H9 (cell line): ENCODE measurements at regions not wholly inside any gene's neighbourhood (a gene's known extent, or its start where the extent isn't known, plus 50 kb on each side); places are given as distances from the start of the nearest gene placed in this dataset.

ENCODE experiments used
- DNase-seq: peaks from one replicate; pipeline ENCODE4 v3.0.0-alpha.2; 2017
- H2AFZ ChIP-seq: one replicate; pipeline ENCODE4 v1.6.1; 2013; ENCODE audit warnings: mild to moderate bottlenecking, low read length, control low read depth, moderate library complexity
- H2AK5ac ChIP-seq: 2 replicates; pipeline ENCODE4 v1.6.1; 2013; ENCODE audit warnings: low read length, control low read depth, mixed read lengths; ENCODE audit not compliant: insufficient read length
- H2BK120ac ChIP-seq: one replicate; pipeline ENCODE4 v1.6.1; 2013; ENCODE audit warnings: low read depth, mild to moderate bottlenecking, low read length, control low read depth, inconsistent platforms; ENCODE audit not compliant: poor library complexity, severe bottlenecking
- H2BK12ac ChIP-seq: 2 replicates; pipeline ENCODE4 v1.6.1; 2013; ENCODE audit warnings: low read length, control low read depth, mixed read lengths, low read depth; ENCODE audit not compliant: insufficient read length
- H2BK15ac ChIP-seq: 2 replicates; pipeline ENCODE4 v1.6.1; 2013; ENCODE audit warnings: low read depth, low read length, control low read depth
- H2BK20ac ChIP-seq: one replicate; pipeline ENCODE4 v1.6.1; 2013; ENCODE audit warnings: low read depth, mild to moderate bottlenecking, low read length, control low read depth, inconsistent platforms; ENCODE audit not compliant: poor library complexity, severe bottlenecking
- H2BK5ac ChIP-seq: 2 replicates; pipeline ENCODE4 v1.6.1; 2013; ENCODE audit warnings: low read length, control low read depth, mixed read lengths; ENCODE audit not compliant: insufficient read length
- H3K14ac ChIP-seq: 2 replicates; pipeline ENCODE4 v1.6.1; 2013; ENCODE audit warnings: low read length, control low read depth; ENCODE audit not compliant: insufficient read depth
- H3K18ac ChIP-seq: 2 replicates; pipeline ENCODE4 v1.6.1; 2013; ENCODE audit warnings: low read depth, mild to moderate bottlenecking, mixed read lengths, low read length, control low read depth; ENCODE audit not compliant: insufficient read length
- H3K23ac ChIP-seq: 2 replicates; pipeline ENCODE4 v1.6.1; 2013; ENCODE audit warnings: low read length, control low read depth, mixed read lengths, low read depth; ENCODE audit not compliant: insufficient read length
- H3K23me2 ChIP-seq: 2 replicates; pipeline ENCODE4 v1.6.1; 2013; ENCODE audit warnings: low read depth, mild to moderate bottlenecking, mixed read lengths, low read length, control low read depth; ENCODE audit not compliant: insufficient read length, poor library complexity, severe bottlenecking
- H3K27ac ChIP-seq: 2 replicates; pipeline ENCODE4 v1.5.1; 2013; ENCODE audit warnings: low read length, control low read depth, mixed read lengths, low read depth; ENCODE audit not compliant: insufficient read length
- H3K27me3 ChIP-seq: 2 replicates; pipeline ENCODE4 v1.6.1; 2013; ENCODE audit warnings: low read length, control low read depth, inconsistent platforms; ENCODE audit not compliant: insufficient read depth
- H3K4ac ChIP-seq: 2 replicates; pipeline ENCODE4 v1.6.1; 2013; ENCODE audit warnings: low read depth, mild to moderate bottlenecking, control low read depth, inconsistent platforms, low read length, moderate library complexity
- H3K4me1 ChIP-seq: 2 replicates; pipeline ENCODE4 v1.6.1; 2013; ENCODE audit warnings: low read length, control low read depth, inconsistent platforms; ENCODE audit not compliant: insufficient read depth
- H3K4me2 ChIP-seq: 2 replicates; pipeline ENCODE4 v1.6.1; 2013; ENCODE audit warnings: low read length, control low read depth, mixed read lengths; ENCODE audit not compliant: insufficient read length, insufficient read depth
- H3K56ac ChIP-seq: 2 replicates; pipeline ENCODE4 v1.6.1; 2013; ENCODE audit warnings: low read depth, mild to moderate bottlenecking, mixed read lengths, low read length, control low read depth; ENCODE audit not compliant: insufficient read length
- H3K79me1 ChIP-seq: 2 replicates; pipeline ENCODE4 v1.6.1; 2013; ENCODE audit warnings: low read depth, mild to moderate bottlenecking, moderate library complexity, low read length, control low read depth, inconsistent platforms; ENCODE audit not compliant: insufficient read depth, poor library complexity, severe bottlenecking
- H3K79me2 ChIP-seq: 2 replicates; pipeline ENCODE4 v1.6.1; 2013; ENCODE audit warnings: low read length, control low read depth, inconsistent platforms; ENCODE audit not compliant: insufficient read depth
- H3K9ac ChIP-seq: 2 replicates; pipeline ENCODE4 v1.6.1; 2013; ENCODE audit warnings: low read length, control low read depth, mixed read lengths; ENCODE audit not compliant: insufficient read length; ENCODE audit errors: extremely low read depth
- H3K9me3 ChIP-seq: one replicate; pipeline ENCODE4 v1.6.1; 2013; ENCODE audit warnings: low read depth, low read length, inconsistent platforms; ENCODE audit not compliant: control insufficient read depth
- H3T11ph ChIP-seq: one replicate; pipeline ENCODE4 v1.6.1; 2013; ENCODE audit warnings: mild to moderate bottlenecking, low read length, control low read depth, inconsistent platforms
- H4K20me1 ChIP-seq: one replicate; pipeline ENCODE4 v1.6.1; 2013; ENCODE audit not compliant: control insufficient read depth, insufficient read length, insufficient read depth
- H4K5ac ChIP-seq: 2 replicates; pipeline ENCODE4 v1.6.1; 2013; ENCODE audit warnings: low read depth, mild to moderate bottlenecking, mixed read lengths, low read length, control low read depth; ENCODE audit not compliant: insufficient read length
- H4K8ac ChIP-seq: replicated peaks from 2 replicates; pipeline ENCODE4 v1.6.1; 2013; ENCODE audit warnings: low read length, control low read depth, mixed read lengths, low read depth; ENCODE audit not compliant: insufficient read length
- H4K91ac ChIP-seq: 2 replicates; pipeline ENCODE4 v1.6.1; 2013; ENCODE audit warnings: low read depth, mild to moderate bottlenecking, moderate library complexity, mixed read lengths, low read length, control low read depth; ENCODE audit not compliant: insufficient read length
- H3K27ac Mint-ChIP-seq, 3 experiments: 2 replicates in 2 of 3; 3 replicates in 1 of 3; pipeline ENCODE4 v1.8.0; 2020 to 2021; ENCODE audit warnings: mixed read lengths in 3 of 3, mild to moderate bottlenecking in 1 of 3, moderate library complexity in 1 of 3
- H3K27me3 Mint-ChIP-seq: 2 replicates; pipeline ENCODE4 v1.8.0; 2021; ENCODE audit warnings: low read depth, mild to moderate bottlenecking, moderate library complexity, mixed read lengths
- H3K36me3 Mint-ChIP-seq, 3 experiments: 2 replicates in 2 of 3; 3 replicates in 1 of 3; pipeline ENCODE4 v1.8.0; 2020 to 2021; ENCODE audit warnings: low read depth in 3 of 3, mixed read lengths in 3 of 3; ENCODE audit not compliant: insufficient read depth in 1 of 3
- H3K4me1 Mint-ChIP-seq, 2 experiments: 2 replicates each; pipeline ENCODE4 v1.8.0; 2020; ENCODE audit warnings: mixed read lengths in 2 of 2
- H3K4me3 Mint-ChIP-seq, 2 experiments: 2 replicates in 1 of 2; 3 replicates in 1 of 2; pipeline ENCODE4 v1.8.0; 2020 to 2021; ENCODE audit warnings: mild to moderate bottlenecking in 2 of 2, mixed read lengths in 2 of 2, moderate library complexity in 1 of 2
- H3K9me3 Mint-ChIP-seq, 2 experiments: 2 replicates in 1 of 2; 3 replicates in 1 of 2; pipeline ENCODE4 v1.8.0; 2020; ENCODE audit warnings: mild to moderate bottlenecking in 2 of 2, mixed read lengths in 2 of 2, moderate library complexity in 1 of 2
- CTCF ChIP-seq: fragments of 200-600 bp; sonication (generic); conservative IDR thresholded peaks from 3 replicates; pipeline ENCODE4 v1.8.0; 2021; ENCODE audit warnings: antibody characterized with exemption, mild to moderate bottlenecking
- WGBS: extraction: QIAGEN DNeasy Blood & Tissue Kit; methylation state at CpG from one replicate; pipeline ENCODE4 v1.1.7; 2013; ENCODE audit warnings: missing lambda C conversion rate, low lambda C conversion rate, mixed read lengths; ENCODE audit not compliant: insufficient read length; ENCODE audit errors: extremely low coverage; 5-methylcytosine and 5-hydroxymethylcytosine counted together

GRCh38 chr10:81135851-81136250 is 598.1 kb downstream of the SH2D4B start:
- H2BK15ac ChIP-seq = no peak overlapping the region
- no peaks in the 10 kb centered on the region for H4K20me1 ChIP-seq
- no peak overlapping the region for H3K9ac ChIP-seq
- H3K79me2 ChIP-seq = no peaks in the 10 kb centered on the region
- H3K23ac ChIP-seq = no peak overlapping the region
- Mint-ChIP-seq H3K27ac (no peak overlapping the region), H3K36me3 (peaks cover 0 to 6% (median 0%) of the 10 kb centered on the region in 3 experiments; a peak in 3 of 7 replicates), H3K4me1 (no peaks in the 10 kb centered on the region), H3K27me3 (no peaks in the 10 kb centered on the region), H3K4me3 (no peak overlapping the region), H3K9me3 (peaks cover 0 to 4% of the 10 kb centered on the region in 2 experiments; a peak in 3 of 5 replicates)
- H2AK5ac ChIP-seq = no peak overlapping the region
- no peak overlapping the region for H3K4me2 ChIP-seq
- H3K4ac ChIP-seq = no peak overlapping the region
- no peak overlapping the region for H2BK120ac ChIP-seq
- no peaks in the 10 kb centered on the region for H3K27me3 ChIP-seq
- DNase-seq = no peak
- no peak overlapping the region for H4K8ac ChIP-seq
- no peak overlapping the region for H2BK5ac ChIP-seq
- H3K27ac ChIP-seq = no peak overlapping the region
- H2BK20ac ChIP-seq = no peak overlapping the region
- no peak overlapping the region for H3K56ac ChIP-seq
- H3K14ac ChIP-seq = no peak overlapping the region
- H3K9me3 ChIP-seq = no peaks in the 10 kb centered on the region
- H4K91ac ChIP-seq = no peak overlapping the region
- no peaks in the 10 kb centered on the region for H3K23me2 ChIP-seq
- H3K4me1 ChIP-seq = no peaks in the 10 kb centered on the region
- H3T11ph ChIP-seq = no peak overlapping the region
- no peak for TF ChIP-seq CTCF
- no CpG with 5 or more reads among the region's 3 CpGs for WGBS
- no peak overlapping the region for H3K18ac ChIP-seq
- no peak overlapping the region for H2BK12ac ChIP-seq
- H3K79me1 ChIP-seq = no peaks in the 10 kb centered on the region
- no peak overlapping the region for H4K5ac ChIP-seq
- H2AFZ ChIP-seq = no peak overlapping the region
